Tibial nerve (tissue), 4 donors: ENCODE measurements at regions not wholly inside any gene's neighbourhood (a gene's known extent, or its start where the extent isn't known, plus 50 kb on each side); places are given as distances from the start of the nearest gene placed in this dataset.
A peak's percentile ranks its signal among the peaks of the same experiment; 100 is the strongest.

Experiments
- DNase-seq, 2 donors: peaks; one replicate each; pipeline ENCODE4 v3.0.0-alpha.2; 2019; ENCODE audit warnings: low spot score in 2 of 2
- H3K27ac ChIP-seq, 4 donors: fragments of 200-600 bp; sonication (generic) in 3 of 4; one replicate each; pipeline ENCODE4 v1.5.1; 2017 to 2019; ENCODE audit warnings: mild to moderate bottlenecking in 1 of 4
- H3K27me3 ChIP-seq, 2 donors: fragments of 200-600 bp; sonication (generic) in 1 of 2; one replicate each; pipeline versions ENCODE4 v1.5.1 to v1.6.0; 2017 to 2019
- H3K36me3 ChIP-seq, 3 donors: fragments of 200-600 bp; sonication (generic); one replicate each; pipeline ENCODE4 v1.5.1; 2018 to 2019
- H3K4me1 ChIP-seq, 4 donors: fragments of 200-600 bp; sonication (generic) in 3 of 4; one replicate each; pipeline ENCODE4 v1.5.1; 2017 to 2019
- H3K4me3 ChIP-seq, 4 donors: fragments of 200-600 bp; sonication (generic) in 3 of 4; one replicate each; pipeline ENCODE4 v1.5.1; 2017 to 2019; ENCODE audit warnings: mild to moderate bottlenecking in 1 of 4, moderate library complexity in 1 of 4
- H3K9me3 ChIP-seq, 4 donors: fragments of 200-600 bp; sonication (generic) in 3 of 4; one replicate each; pipeline ENCODE4 v1.5.1; 2017 to 2019
- EP300 ChIP-seq, 2 donors: sonication (generic); formaldehyde crosslinking; IDR thresholded peaks; one replicate each; pipeline ENCODE4 v1.6.1; 2017; ENCODE audit warnings: antibody characterized with exemption in 2 of 2, mild to moderate bottlenecking in 1 of 2
- POLR2A ChIP-seq, 2 donors: fragments of 450-650 bp; IDR thresholded peaks; one replicate each; pipeline ENCODE4 v1.6.1; 2017; ENCODE audit warnings: antibody characterized with exemption in 2 of 2, mild to moderate bottlenecking in 2 of 2, moderate library complexity in 2 of 2
- WGBS, 2 donors: methylation state at CpG; one replicate each; pipeline ENCODE4 v1.1.5; 2018; 5-methylcytosine and 5-hydroxymethylcytosine counted together
- TF ChIP-seq, protein P1 (sequence below), 5 experiments: fragments of 200-600 bp in 3 of 5; fragments of 450-650 bp in 2 of 5; sonication (generic) in 3 of 5; IDR thresholded peaks; one replicate each; pipeline ENCODE4 v1.5.1; 2016 to 2019; ENCODE audit warnings: antibody characterized with exemption in 5 of 5, mild to moderate bottlenecking in 3 of 5, moderate library complexity in 2 of 5

DNA sequence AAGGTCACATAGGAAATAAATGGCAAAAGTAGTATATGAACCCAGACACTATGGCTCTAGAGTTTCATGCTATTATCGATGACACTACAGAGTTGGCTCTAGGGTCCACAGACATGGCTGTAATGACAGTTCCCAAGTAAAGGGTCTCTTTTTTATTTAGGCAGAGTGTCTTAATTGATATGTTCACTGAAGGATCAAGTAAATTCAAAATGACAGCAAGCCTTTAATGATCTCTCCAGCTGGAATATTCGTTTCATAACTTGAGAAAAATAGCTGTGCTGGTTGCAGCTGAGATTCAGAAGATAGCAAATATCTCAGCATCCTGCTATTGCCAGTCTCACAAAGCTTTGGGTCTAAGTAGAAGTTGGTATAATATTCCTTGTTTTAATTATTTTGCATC is 333.6 kb upstream of the MAGI2 start:
- Histone ChIP-seq H3K27ac (peak overlapping the region in 1 of 4 donors; percentile 3), H3K4me3 (no peak overlapping the region), H3K27me3 (no peaks in the 10 kb centered on the region), H3K36me3 (no peaks in the 10 kb centered on the region), H3K4me1 (peaks cover 0 to 9% (median 0%) of the 10 kb centered on the region in 4 donors), H3K9me3 (peaks cover 0 to 3% (median 0%) of the 10 kb centered on the region in 4 donors)
- DNase-seq, result no peak
- WGBS, 2 donors, result 57 to 62% methylated on average over 2 of the region's 2 CpGs
- TF ChIP-seq POLR2A (IDR thresholded peaks at IDR 0.05), result no peak
- TF ChIP-seq, protein P1, sequence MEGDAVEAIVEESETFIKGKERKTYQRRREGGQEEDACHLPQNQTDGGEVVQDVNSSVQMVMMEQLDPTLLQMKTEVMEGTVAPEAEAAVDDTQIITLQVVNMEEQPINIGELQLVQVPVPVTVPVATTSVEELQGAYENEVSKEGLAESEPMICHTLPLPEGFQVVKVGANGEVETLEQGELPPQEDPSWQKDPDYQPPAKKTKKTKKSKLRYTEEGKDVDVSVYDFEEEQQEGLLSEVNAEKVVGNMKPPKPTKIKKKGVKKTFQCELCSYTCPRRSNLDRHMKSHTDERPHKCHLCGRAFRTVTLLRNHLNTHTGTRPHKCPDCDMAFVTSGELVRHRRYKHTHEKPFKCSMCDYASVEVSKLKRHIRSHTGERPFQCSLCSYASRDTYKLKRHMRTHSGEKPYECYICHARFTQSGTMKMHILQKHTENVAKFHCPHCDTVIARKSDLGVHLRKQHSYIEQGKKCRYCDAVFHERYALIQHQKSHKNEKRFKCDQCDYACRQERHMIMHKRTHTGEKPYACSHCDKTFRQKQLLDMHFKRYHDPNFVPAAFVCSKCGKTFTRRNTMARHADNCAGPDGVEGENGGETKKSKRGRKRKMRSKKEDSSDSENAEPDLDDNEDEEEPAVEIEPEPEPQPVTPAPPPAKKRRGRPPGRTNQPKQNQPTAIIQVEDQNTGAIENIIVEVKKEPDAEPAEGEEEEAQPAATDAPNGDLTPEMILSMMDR (IDR thresholded peaks at IDR 0.05), result no peak
- TF ChIP-seq EP300 (IDR thresholded peaks at IDR 0.05), result no peak

DNA sequence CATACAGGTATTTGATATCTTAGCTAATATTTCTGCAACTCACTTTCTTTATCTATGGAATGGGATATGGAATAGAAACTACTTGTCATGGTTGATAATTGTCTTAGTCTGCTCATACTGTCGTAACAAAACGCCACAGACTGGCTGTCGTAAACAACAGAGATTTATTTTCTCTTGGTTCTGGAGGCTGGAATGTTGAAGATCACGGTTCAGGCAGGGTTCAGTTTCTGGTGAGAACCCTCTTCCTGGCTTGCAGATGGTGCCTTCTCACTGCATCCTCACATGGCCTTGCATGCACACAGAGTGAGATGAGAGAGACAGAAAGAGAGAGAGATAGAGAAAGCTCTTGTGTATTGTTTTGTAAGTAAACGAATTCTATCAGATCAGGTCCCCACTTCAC is 332.7 kb upstream of the MAGI2 start:
- Histone ChIP-seq H3K27me3 (no peaks in the 10 kb centered on the region), H3K4me1 (peaks cover 0 to 9% (median 0%) of the 10 kb centered on the region in 4 donors), H3K9me3 (peaks cover 0 to 3% (median 0%) of the 10 kb centered on the region in 4 donors), H3K4me3 (no peak overlapping the region), H3K36me3 (no peaks in the 10 kb centered on the region), H3K27ac (no peak overlapping the region)
- 51 to 52% methylated on average over 5 of the region's 5 CpGs for WGBS, 2 donors
- DNase-seq, result no peak
- TF ChIP-seq EP300 (IDR thresholded peaks at IDR 0.05) (no peak), POLR2A (IDR thresholded peaks at IDR 0.05) (no peak)
- TF ChIP-seq, protein P1 (IDR thresholded peaks at IDR 0.05), result no peak

DNA sequence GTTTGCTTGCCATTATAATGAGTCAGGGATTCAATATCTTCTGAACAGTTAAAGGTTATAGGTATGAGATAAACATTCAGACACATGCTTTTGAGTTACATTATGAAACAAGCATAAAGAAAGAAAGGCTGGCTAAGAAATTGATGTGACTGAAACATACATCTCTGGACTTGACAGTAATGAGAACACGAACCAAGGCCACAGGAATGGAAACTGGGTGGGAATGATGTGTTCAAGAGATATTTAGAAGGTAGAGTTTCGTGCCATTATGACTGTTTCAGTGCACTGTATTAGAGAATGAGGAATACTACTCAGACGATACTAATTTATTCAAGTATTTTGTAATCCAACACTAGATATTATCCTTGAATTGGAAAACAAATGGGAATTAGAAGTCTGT is 332.1 kb upstream of the MAGI2 start:
- Histone ChIP-seq H3K9me3 (peaks cover 0 to 3% (median 0%) of the 10 kb centered on the region in 4 donors), H3K27me3 (no peaks in the 10 kb centered on the region), H3K4me1 (peaks cover 0 to 9% (median 0%) of the 10 kb centered on the region in 4 donors), H3K27ac (no peak overlapping the region), H3K4me3 (no peak overlapping the region), H3K36me3 (no peaks in the 10 kb centered on the region)
- no peak for DNase-seq
- WGBS, 2 donors, result 81 to 87% methylated on average over 3 of the region's 3 CpGs
- TF ChIP-seq POLR2A (IDR thresholded peaks at IDR 0.05) (no peak), EP300 (IDR thresholded peaks at IDR 0.05) (no peak)
- TF ChIP-seq, protein P1 (IDR thresholded peaks at IDR 0.05), result no peak

DNA sequence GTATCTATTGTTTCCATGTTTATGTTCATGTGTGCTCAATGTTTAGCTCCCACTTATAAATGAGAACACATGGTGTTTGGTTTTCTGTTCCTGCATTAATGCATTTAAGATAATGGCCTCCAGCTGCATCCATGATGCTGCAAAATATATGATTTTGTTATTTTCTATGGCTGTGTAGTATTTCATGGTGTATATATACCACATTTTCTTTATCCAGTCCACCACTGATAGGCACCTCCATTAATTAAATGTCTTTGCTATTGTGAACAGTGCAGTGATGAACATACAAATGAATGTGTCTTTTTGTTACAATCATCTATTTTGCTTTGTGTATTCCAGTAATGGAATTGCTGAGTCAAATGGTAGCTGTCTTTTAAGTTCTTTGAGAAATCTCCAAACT is 329.4 kb upstream of the MAGI2 start:
- TF ChIP-seq, protein P1 (IDR thresholded peaks at IDR 0.05), result no peak
- TF ChIP-seq EP300 (IDR thresholded peaks at IDR 0.05), result no peak
- no peak for TF ChIP-seq POLR2A (IDR thresholded peaks at IDR 0.05)

DNA sequence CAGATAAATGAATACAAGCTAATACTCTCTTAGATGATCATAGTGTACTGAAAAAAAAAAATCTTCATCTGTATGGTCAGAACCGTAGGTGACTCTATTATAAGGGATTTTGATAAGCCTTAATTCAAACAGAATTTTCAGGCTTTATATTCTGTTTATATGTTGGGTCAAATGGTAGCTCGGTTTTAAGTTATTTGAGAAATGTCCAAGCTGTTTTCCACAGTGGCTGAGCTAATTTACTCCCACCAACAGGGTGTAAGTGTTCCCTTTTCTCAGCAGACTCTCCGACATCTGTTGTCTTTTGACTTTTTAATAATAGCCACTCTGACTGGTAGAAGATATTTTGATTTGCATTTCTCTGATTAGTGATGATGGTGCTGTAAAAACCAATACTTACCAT is 328.8 kb upstream of the MAGI2 start:
- Histone ChIP-seq H3K27me3 (no peaks in the 10 kb centered on the region), H3K36me3 (no peaks in the 10 kb centered on the region), H3K4me1 (peaks cover 0 to 1% (median 0%) of the 10 kb centered on the region in 4 donors), H3K9me3 (peaks cover 0 to 3% (median 0%) of the 10 kb centered on the region in 4 donors), H3K4me3 (no peak overlapping the region), H3K27ac (no peak overlapping the region)
- DNase-seq, result no peak
- WGBS, 2 donors, result 56 to 65% methylated on average over 3 of the region's 3 CpGs
- no peak for TF ChIP-seq EP300 (IDR thresholded peaks at IDR 0.05)
- TF ChIP-seq, protein P1 (IDR thresholded peaks at IDR 0.05), result no peak
- TF ChIP-seq POLR2A (IDR thresholded peaks at IDR 0.05), result no peak

More for the DNA sequence above, 329.4 kb upstream of the MAGI2 start:
- H3K36me3 ChIP-seq, result no peaks in the 10 kb centered on the region
- no peak overlapping the region for H3K4me3 ChIP-seq
- H3K27ac ChIP-seq, result no peak overlapping the region
- H3K4me1 ChIP-seq, result peaks cover 0 to 8% (median 0%) of the 10 kb centered on the region in 4 donors
- peaks cover 0 to 3% (median 0%) of the 10 kb centered on the region in 4 donors for H3K9me3 ChIP-seq
- no peaks in the 10 kb centered on the region for H3K27me3 ChIP-seq
- no peak for DNase-seq
